ENCODE measurements at regions not wholly inside any gene's neighbourhood (a gene's known extent, or its start where the extent isn't known, plus 50 kb on each side); places are given as distances from the start of the nearest gene placed in this dataset.

DNA sequence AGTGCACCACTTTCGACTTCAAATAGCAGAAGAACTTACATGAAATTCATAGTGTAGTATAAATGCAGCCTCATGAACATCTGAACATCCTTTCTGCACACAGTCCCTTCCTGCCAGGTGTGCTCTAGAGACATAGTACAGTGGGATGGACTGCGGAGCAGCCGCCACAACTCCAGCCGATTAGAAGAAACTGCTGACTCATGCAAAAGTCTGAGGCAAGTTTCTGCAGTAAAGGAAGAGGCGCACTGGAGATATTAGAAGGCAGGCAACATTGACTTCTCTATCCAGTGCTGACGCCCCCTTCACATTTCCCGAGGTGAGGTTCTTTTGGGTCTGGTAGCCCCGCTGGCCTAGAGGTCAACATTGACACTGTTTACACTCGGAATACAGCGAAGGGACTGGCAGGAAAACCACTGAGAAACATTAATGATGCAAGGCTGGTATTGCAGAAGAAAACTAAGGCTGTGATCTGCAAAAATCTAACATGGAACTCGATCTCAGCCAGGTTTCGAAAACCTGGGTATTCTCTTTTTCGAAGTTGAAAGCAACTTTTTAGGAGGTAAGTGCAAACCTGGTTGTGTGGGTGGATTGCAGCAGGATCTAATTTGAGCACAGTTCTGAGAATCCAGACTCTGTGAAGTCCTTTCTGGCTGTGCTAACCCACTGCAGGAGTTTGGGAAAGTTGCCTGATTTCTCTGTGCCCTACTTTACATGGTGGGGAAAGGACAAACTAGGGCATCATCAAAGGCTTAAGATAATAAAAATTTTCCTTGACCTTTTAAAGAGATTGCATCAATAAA lies 90.7 kb downstream of the CDC7 start:
- Histone ChIP-seq H3K9ac (ENCODE audit: low read depth in 1 of 2, low read length in 2 of 2) (no peak overlapping the region), H3K27me3 (ENCODE audit: control insufficient read depth in 1 of 2, insufficient read depth in 2 of 2, low read length in 2 of 2) (no peaks in the 10 kb centered on the region), H3K36me3 (ENCODE audit: control insufficient read depth in 1 of 2, insufficient read depth in 2 of 2, low read length in 2 of 2) (no peaks in the 10 kb centered on the region), H3K4me1 (ENCODE audit: control insufficient read depth in 1 of 2, insufficient read depth in 2 of 2, low read length in 2 of 2) (peaks cover 6 to 8% of the 10 kb centered on the region in 2 donors), H3K9me3 (ENCODE audit: control insufficient read depth in 1 of 2, low read length in 2 of 2) (no peaks in the 10 kb centered on the region), H3K4me3 (ENCODE audit: low read depth in 1 of 2, low read length in 2 of 2) (peak overlapping the region in 1 of 2 donors; percentile 50), H3K27ac (ENCODE audit: low read depth, low read length) (no peak overlapping the region)

DNA sequence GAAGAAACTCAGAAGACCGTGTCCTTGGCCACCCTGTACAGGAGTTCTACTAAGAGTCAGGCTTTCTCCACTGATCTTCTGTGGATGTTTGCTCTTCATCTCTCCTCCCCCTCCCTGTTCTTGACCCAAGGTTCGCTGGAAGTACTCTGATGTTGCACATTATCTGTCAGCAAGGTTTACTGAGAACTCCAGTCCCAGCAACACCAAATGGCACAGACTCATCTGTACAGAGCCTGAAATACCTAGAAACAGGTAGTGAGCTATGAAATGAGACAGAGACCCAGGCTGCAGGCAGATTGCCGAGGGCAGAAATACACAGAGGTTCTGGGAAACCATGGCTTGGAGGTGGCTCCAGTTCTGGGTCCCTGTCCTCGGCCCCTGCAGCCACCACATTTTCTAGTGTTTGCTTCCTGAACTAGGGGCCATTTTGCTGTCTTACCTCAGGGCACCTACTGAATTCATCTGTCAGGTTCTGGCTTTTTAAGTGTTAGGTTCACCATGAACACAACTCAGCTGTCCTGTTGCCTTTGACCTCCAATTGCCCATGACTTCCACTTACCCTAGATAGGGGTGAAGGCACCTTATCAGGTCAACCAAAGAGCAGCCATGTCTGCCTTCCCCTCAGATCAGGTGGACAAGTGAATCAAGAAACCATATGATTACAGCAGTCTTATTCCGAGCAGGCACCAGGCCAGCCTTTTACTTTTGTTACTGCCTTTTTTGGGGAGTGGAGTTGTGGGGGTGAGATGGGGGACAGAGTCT lies 92.2 kb downstream of the CDC7 start:
- Histone ChIP-seq H3K27ac (ENCODE audit: low read depth, low read length) (no peak overlapping the region), H3K9me3 (ENCODE audit: control insufficient read depth in 1 of 2, low read length in 2 of 2) (no peaks in the 10 kb centered on the region), H3K4me3 (ENCODE audit: low read depth in 1 of 2, low read length in 2 of 2) (no peak overlapping the region), H3K9ac (ENCODE audit: low read depth in 1 of 2, low read length in 2 of 2) (no peak overlapping the region), H3K36me3 (ENCODE audit: control insufficient read depth in 1 of 2, insufficient read depth in 2 of 2, low read length in 2 of 2) (no peaks in the 10 kb centered on the region), H3K27me3 (ENCODE audit: control insufficient read depth in 1 of 2, insufficient read depth in 2 of 2, low read length in 2 of 2) (no peaks in the 10 kb centered on the region), H3K4me1 (ENCODE audit: control insufficient read depth in 1 of 2, insufficient read depth in 2 of 2, low read length in 2 of 2) (peaks cover 6 to 8% of the 10 kb centered on the region in 2 donors)

DNA sequence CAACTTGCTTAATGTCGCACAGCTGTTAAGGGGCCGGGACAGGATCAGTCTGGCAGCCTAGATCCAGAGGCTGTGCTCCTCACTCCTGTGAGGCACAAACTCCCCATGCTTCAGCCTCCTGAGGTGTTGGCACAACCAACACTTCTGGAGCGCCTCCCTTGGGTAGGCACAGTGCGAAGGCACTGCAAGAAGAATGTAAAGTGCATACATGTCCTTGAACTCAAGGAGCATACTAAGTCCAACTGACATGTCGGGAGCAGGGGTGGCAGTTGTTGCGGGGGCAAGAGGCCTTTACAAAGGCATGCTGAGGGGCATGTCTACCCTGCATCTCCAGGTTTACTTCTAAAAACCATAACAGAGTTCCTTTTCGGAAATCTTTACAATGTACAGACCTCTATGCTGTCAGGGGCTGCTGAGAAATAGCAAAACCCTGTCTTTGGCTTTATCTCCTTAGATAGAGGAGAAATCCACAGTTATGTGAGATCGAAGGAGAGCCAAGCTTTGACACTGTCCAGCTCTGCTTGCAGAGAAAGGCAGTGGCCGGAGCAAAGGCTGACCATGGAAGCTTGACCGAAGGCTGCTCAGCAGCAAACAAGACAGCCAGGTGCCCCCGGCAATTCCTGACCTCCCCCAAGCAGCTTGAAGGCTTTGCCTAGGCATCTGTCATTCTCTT lies 93.9 kb downstream of the CDC7 start:
- peaks cover 6 to 8% of the 10 kb centered on the region in 2 donors for H3K4me1 ChIP-seq (ENCODE audit: control insufficient read depth in 1 of 2, insufficient read depth in 2 of 2, low read length in 2 of 2)
- no peaks in the 10 kb centered on the region for H3K9me3 ChIP-seq (ENCODE audit: control insufficient read depth in 1 of 2, low read length in 2 of 2)
- H3K27ac ChIP-seq (ENCODE audit: low read depth, low read length), result no peak overlapping the region
- H3K27me3 ChIP-seq (ENCODE audit: control insufficient read depth in 1 of 2, insufficient read depth in 2 of 2, low read length in 2 of 2), result no peaks in the 10 kb centered on the region
- no peak overlapping the region for H3K4me3 ChIP-seq (ENCODE audit: low read depth in 1 of 2, low read length in 2 of 2)
- H3K9ac ChIP-seq (ENCODE audit: low read depth in 1 of 2, low read length in 2 of 2), result no peak overlapping the region
- no peaks in the 10 kb centered on the region for H3K36me3 ChIP-seq (ENCODE audit: control insufficient read depth in 1 of 2, insufficient read depth in 2 of 2, low read length in 2 of 2)

DNA sequence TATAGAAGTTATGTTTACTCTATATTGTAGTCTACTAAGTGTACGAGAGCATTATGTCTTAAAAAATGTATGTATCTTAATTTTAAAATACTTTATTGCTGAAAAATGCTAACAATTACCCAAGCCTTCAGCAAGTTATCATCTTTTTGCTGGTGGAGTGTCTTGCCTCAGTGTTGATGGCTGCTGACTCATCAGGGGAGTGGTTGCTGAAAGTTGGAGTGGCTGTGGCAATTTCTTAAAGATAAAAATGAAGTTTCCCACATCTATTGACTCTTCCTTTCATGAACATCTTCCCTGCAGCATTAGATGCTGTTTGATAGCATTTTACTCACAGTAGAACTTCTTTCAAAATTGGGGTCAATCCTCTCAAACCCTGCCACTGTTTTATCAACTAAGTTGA lies 95.8 kb downstream of the CDC7 start:
- no peak overlapping the region for H3K9ac ChIP-seq (ENCODE audit: low read depth in 1 of 2, low read length in 2 of 2)
- H3K36me3 ChIP-seq (ENCODE audit: control insufficient read depth in 1 of 2, insufficient read depth in 2 of 2, low read length in 2 of 2), result no peaks in the 10 kb centered on the region
- peaks cover 4% of the 10 kb centered on the region in 2 donors for H3K4me1 ChIP-seq (ENCODE audit: control insufficient read depth in 1 of 2, insufficient read depth in 2 of 2, low read length in 2 of 2)
- H3K9me3 ChIP-seq (ENCODE audit: control insufficient read depth in 1 of 2, low read length in 2 of 2), result no peaks in the 10 kb centered on the region
- H3K4me3 ChIP-seq (ENCODE audit: low read depth in 1 of 2, low read length in 2 of 2), result no peak overlapping the region
- no peak overlapping the region for H3K27ac ChIP-seq (ENCODE audit: low read depth, low read length)
- H3K27me3 ChIP-seq (ENCODE audit: control insufficient read depth in 1 of 2, insufficient read depth in 2 of 2, low read length in 2 of 2), result no peaks in the 10 kb centered on the region

DNA sequence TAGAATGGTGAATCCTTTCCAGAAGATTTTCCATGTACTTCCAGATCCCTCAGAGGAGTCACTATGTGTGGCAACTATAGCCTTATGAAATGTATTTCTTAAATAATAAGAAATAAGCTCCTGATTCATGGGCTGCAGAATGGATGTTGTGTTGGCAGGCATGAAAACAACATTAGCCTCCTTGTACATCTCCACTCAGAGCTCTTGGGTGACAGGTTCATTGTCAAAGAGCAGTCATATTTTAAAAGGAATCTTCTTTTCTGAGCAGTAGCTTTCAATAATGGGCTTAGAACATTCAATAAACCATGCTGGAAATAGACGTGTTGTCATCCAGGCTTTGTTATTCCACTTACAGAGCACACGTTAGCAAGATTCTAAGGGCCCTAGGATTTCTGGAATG lies 96.6 kb downstream of the CDC7 start:
- Histone ChIP-seq H3K36me3 (ENCODE audit: control insufficient read depth in 1 of 2, insufficient read depth in 2 of 2, low read length in 2 of 2) (no peaks in the 10 kb centered on the region), H3K27ac (ENCODE audit: low read depth, low read length) (no peak overlapping the region), H3K27me3 (ENCODE audit: control insufficient read depth in 1 of 2, insufficient read depth in 2 of 2, low read length in 2 of 2) (no peaks in the 10 kb centered on the region), H3K4me3 (ENCODE audit: low read depth in 1 of 2, low read length in 2 of 2) (no peak overlapping the region), H3K9ac (ENCODE audit: low read depth in 1 of 2, low read length in 2 of 2) (no peak overlapping the region), H3K9me3 (ENCODE audit: control insufficient read depth in 1 of 2, low read length in 2 of 2) (no peaks in the 10 kb centered on the region), H3K4me1 (ENCODE audit: control insufficient read depth in 1 of 2, insufficient read depth in 2 of 2, low read length in 2 of 2) (no peaks in the 10 kb centered on the region)

DNA sequence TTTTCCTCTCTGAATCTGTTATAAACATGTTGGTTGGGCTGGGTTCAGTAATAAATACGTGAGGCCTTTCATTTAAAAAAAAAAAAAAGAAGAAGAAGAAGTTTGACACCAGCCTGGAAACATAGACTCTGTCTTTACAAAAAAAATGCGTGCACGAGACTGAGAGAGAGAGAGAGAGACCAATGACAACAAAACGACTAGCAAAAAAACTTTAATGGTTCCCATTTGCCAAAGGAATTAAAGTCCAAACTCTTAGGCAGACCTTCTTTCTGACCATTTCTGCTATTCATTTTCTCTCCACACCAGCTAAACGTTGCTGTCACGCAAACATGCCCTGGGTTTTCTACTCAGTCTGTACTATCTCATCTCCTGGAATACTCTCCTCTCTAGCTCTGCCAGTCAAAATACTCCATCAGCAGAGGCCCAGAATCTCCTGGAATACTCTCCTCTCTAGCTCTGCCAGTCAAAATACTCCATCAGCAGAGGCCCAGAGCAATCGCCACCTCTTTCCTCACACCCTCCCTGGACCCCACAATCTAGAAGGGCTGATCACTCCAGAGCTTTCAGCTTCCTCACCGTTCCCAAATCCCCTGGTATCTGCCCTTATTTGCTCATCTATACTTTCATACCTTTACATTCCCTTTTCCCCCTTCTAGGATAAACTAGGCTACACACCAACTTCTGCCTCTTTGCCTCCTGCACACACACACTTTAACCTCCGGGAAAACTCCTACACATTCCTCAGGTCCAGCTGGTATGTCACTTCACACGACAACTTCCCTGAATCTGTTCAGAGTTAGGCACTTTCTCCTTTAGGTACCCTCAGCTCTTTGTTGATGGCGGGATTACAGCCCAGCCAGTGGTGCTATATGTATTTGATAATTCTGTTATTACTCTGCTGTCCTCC lies 100.0 kb downstream of the CDC7 start:
- Histone ChIP-seq H3K27me3 (ENCODE audit: control insufficient read depth in 1 of 2, insufficient read depth in 2 of 2, low read length in 2 of 2) (no peaks in the 10 kb centered on the region), H3K9me3 (ENCODE audit: control insufficient read depth in 1 of 2, low read length in 2 of 2) (no peaks in the 10 kb centered on the region), H3K4me1 (ENCODE audit: control insufficient read depth in 1 of 2, insufficient read depth in 2 of 2, low read length in 2 of 2) (no peaks in the 10 kb centered on the region), H3K4me3 (ENCODE audit: low read depth in 1 of 2, low read length in 2 of 2) (no peak overlapping the region), H3K27ac (ENCODE audit: low read depth, low read length) (no peak overlapping the region), H3K9ac (ENCODE audit: low read depth in 1 of 2, low read length in 2 of 2) (no peak overlapping the region), H3K36me3 (ENCODE audit: control insufficient read depth in 1 of 2, insufficient read depth in 2 of 2, low read length in 2 of 2) (no peaks in the 10 kb centered on the region)

DNA sequence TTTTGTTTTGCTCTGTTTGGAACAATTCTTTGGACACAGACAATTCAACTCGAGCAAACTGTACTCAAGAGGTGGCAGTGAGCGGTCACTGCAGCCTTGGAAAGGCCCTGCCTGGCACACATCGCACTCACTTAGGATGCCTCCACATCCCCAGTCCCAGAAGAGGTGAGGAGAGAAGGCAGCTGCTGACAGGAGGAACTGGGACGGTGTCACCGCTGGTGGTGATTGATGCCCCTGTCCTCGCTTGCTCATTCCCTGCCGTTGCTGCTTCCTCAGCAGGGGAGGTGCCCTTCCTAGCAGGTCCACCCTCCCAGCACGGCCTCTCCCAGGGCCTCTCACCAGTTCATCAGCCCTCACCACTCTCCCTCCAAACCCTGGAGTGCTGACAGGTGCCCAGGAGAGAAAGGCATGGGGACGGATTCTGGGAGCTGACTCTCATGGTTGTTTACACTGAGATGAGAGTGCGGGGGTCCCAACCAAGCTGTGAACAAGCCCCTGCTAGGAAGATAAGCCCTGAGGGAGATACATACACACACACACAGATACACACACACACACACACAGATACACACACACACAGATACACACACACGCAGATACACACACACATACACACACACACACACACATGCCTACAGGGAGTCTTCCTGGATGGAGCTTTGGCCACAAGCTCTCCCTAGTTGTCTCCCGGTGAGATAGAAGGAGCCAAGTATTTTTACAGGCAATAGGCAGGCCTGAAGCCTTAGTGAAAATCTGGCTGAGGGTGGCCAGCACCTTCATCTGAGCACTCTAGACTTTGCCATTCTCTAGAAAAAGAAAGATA lies 101.1 kb downstream of the CDC7 start:
- Histone ChIP-seq H3K9ac (ENCODE audit: low read depth in 1 of 2, low read length in 2 of 2) (no peak overlapping the region), H3K4me1 (ENCODE audit: control insufficient read depth in 1 of 2, insufficient read depth in 2 of 2, low read length in 2 of 2) (no peaks in the 10 kb centered on the region), H3K36me3 (ENCODE audit: control insufficient read depth in 1 of 2, insufficient read depth in 2 of 2, low read length in 2 of 2) (no peaks in the 10 kb centered on the region), H3K9me3 (ENCODE audit: control insufficient read depth in 1 of 2, low read length in 2 of 2) (no peaks in the 10 kb centered on the region), H3K27me3 (ENCODE audit: control insufficient read depth in 1 of 2, insufficient read depth in 2 of 2, low read length in 2 of 2) (no peaks in the 10 kb centered on the region), H3K4me3 (ENCODE audit: low read depth in 1 of 2, low read length in 2 of 2) (no peak overlapping the region), H3K27ac (ENCODE audit: low read depth, low read length) (no peak overlapping the region)

DNA sequence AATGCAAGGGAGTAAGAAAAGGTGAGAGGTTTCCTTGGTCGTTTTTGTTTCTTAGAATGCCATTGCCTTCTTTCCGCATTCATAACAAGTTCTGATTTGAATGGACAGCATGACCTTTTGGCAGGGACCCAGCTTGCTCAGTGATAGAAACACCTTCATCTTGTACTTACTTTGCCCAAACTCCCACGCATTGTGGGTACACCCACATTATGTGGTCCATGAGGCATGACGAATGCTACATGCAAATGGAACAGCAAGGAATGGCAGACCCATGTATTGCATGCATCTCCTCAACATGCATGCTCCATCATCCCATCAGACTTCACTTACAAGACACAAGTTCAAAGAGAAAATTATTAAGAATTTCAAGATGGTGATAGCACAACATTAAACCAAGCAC lies 102.8 kb downstream of the CDC7 start:
- no peak overlapping the region for H3K4me3 ChIP-seq (ENCODE audit: low read depth in 1 of 2, low read length in 2 of 2)
- no peak overlapping the region for H3K9ac ChIP-seq (ENCODE audit: low read depth in 1 of 2, low read length in 2 of 2)
- H3K9me3 ChIP-seq (ENCODE audit: control insufficient read depth in 1 of 2, low read length in 2 of 2), result no peaks in the 10 kb centered on the region
- no peak overlapping the region for H3K27ac ChIP-seq (ENCODE audit: low read depth, low read length)
- no peaks in the 10 kb centered on the region for H3K36me3 ChIP-seq (ENCODE audit: control insufficient read depth in 1 of 2, insufficient read depth in 2 of 2, low read length in 2 of 2)
- H3K27me3 ChIP-seq (ENCODE audit: control insufficient read depth in 1 of 2, insufficient read depth in 2 of 2, low read length in 2 of 2), result no peaks in the 10 kb centered on the region
- H3K4me1 ChIP-seq (ENCODE audit: control insufficient read depth in 1 of 2, insufficient read depth in 2 of 2, low read length in 2 of 2), result no peaks in the 10 kb centered on the region

DNA sequence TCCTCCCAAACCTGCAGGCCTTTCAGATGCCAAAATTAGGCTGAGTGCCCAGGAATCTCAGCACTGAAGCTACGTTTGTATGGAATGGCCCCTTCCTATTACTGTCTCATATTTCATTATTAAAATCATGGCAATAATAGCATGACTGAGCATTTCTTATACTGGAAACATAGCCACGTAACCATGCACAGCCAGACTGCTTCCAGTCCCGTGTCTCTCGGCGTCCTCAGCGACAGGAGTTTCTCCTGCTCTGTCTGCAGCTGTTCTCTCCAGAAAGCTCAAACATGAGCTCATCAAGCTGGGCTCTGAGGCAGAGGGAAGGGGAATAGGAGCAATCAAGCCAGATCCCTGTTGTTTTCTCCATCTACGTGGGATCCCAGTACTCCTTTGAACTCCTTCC lies 104.0 kb downstream of the CDC7 start:
- no peak overlapping the region for H3K27ac ChIP-seq (ENCODE audit: low read depth, low read length)

More for the DNA sequence above, 104.0 kb downstream of the CDC7 start:
- H3K4me3 ChIP-seq (ENCODE audit: low read depth in 1 of 2, low read length in 2 of 2), result no peak overlapping the region
- H3K27me3 ChIP-seq (ENCODE audit: control insufficient read depth in 1 of 2, insufficient read depth in 2 of 2, low read length in 2 of 2), result no peaks in the 10 kb centered on the region
- H3K9me3 ChIP-seq (ENCODE audit: control insufficient read depth in 1 of 2, low read length in 2 of 2), result no peaks in the 10 kb centered on the region
- H3K36me3 ChIP-seq (ENCODE audit: control insufficient read depth in 1 of 2, insufficient read depth in 2 of 2, low read length in 2 of 2), result no peaks in the 10 kb centered on the region
- no peaks in the 10 kb centered on the region for H3K4me1 ChIP-seq (ENCODE audit: control insufficient read depth in 1 of 2, insufficient read depth in 2 of 2, low read length in 2 of 2)
- H3K9ac ChIP-seq (ENCODE audit: low read depth in 1 of 2, low read length in 2 of 2), result no peak overlapping the region

All from duodenal mucosa (tissue), 2 donors.